Right lobe of liver (tissue), 6 donors: ENCODE measurements at regions not wholly inside any gene's neighbourhood (a gene's known extent, or its start where the extent isn't known, plus 50 kb on each side); places are given as distances from the start of the nearest gene placed in this dataset.

Source experiments
- ATAC-seq, 4 donors: fragments of 200-7000 bp; cut with Tn5 transposase; one replicate each; pipeline ENCODE4 v1.9.1; 2020; ENCODE audit warnings: mild to moderate bottlenecking in 4 of 4, moderate library complexity in 4 of 4
- DNase-seq, 3 donors: peaks; one replicate each; pipeline ENCODE4 v3.0.0-alpha.2; 2020
- H3K27ac ChIP-seq, 3 donors: fragments of 200-600 bp; one replicate each; pipeline ENCODE4 v1.8.0; 2022
- H3K27me3 ChIP-seq, 2 donors: fragments of 200-600 bp; one replicate each; pipeline ENCODE4 v1.8.0; 2022
- H3K36me3 ChIP-seq, 4 donors: fragments of 200-600 bp; sonication (generic) in 1 of 4; one replicate each; pipeline versions ENCODE4 v1.5.1 to v1.8.0; 2017 to 2022; ENCODE audit warnings: control low read depth in 1 of 4
- H3K4me1 ChIP-seq, 4 donors: fragments of 200-600 bp; sonication (generic) in 1 of 4; one replicate each; pipeline versions ENCODE4 v1.5.1 to v1.8.0; 2017 to 2022; ENCODE audit warnings: control low read depth in 1 of 4
- H3K4me3 ChIP-seq, 3 donors: fragments of 200-600 bp; one replicate each; pipeline ENCODE4 v1.8.0; 2022
- H3K9me3 ChIP-seq, 4 donors: fragments of 200-600 bp; sonication (generic) in 1 of 4; one replicate each; pipeline versions ENCODE4 v1.5.1 to v1.8.0; 2017 to 2022; ENCODE audit warnings: control low read depth in 1 of 4
- CTCF ChIP-seq, 4 donors: fragments of 200-600 bp in 3 of 4; fragments of 450-650 bp in 1 of 4; IDR thresholded peaks; one replicate each; pipeline versions ENCODE4 v1.5.1 to v1.8.0; 2016 to 2022; ENCODE audit warnings: antibody characterized with exemption in 4 of 4, mild to moderate bottlenecking in 2 of 4
- POLR2A ChIP-seq: fragments of 450-650 bp; IDR thresholded peaks from one replicate; pipeline ENCODE4 v1.6.1; 2017; ENCODE audit warnings: antibody characterized with exemption, mild to moderate bottlenecking
- WGBS: methylation state at CpG from one replicate; pipeline ENCODE4 v1.1.6; 2018; ENCODE audit warnings: low coverage, low lambda C conversion rate; ENCODE audit not compliant: insufficient coverage; ENCODE audit errors: missing lambda C conversion rate; 5-methylcytosine and 5-hydroxymethylcytosine counted together
- intact Hi-C, 2 donors: fragments of 100-400 bp; cut with DNase I; formaldehyde crosslinking; loops; one replicate each; pipeline versions ENCODE4 v1.11.2 to v1.14.1; 2022
- donor health status: DM: no; HTN: yes; CAD: no.
- donor health status: DM: no; HTN: no; CAD: no.
- donor health status: DM: no; HTN: no; CAD: no.
- donor health status: DM: no; HTN: yes; CAD: no.
- donor health status: DM: no; HTN: yes; CAD: no.

- TF ChIP-seq POLR2A = no peak
- no peak for TF ChIP-seq CTCF (IDR thresholded peaks at IDR 0.05)
- no peaks in the 10 kb centered on the region for H3K4me1 ChIP-seq
- no peak overlapping the region for H3K4me3 ChIP-seq
- intact Hi-C loops = no loop called here
- ATAC-seq (peak in 1 of 4 donors; percentile 24), DNase-seq (no peak)
- no peak overlapping the region for H3K27ac ChIP-seq
- WGBS = 51% methylated on average over 7 of the region's 12 CpGs
- no peaks in the 10 kb centered on the region for H3K36me3 ChIP-seq
- no peaks in the 10 kb centered on the region for H3K9me3 ChIP-seq
- H3K27me3 ChIP-seq = no peaks in the 10 kb centered on the region
These were observed 127.1 kb downstream of the CHST1 start for GRCh38 chr11:45538363-45538762.

GRCh38 chr11:45537614-45538013 lies 127.8 kb downstream of the CHST1 start:
- TF ChIP-seq CTCF (IDR thresholded peaks at IDR 0.05) = no peak
- no peak for TF ChIP-seq POLR2A
- WGBS = 68% methylated on average over 3 of the region's 3 CpGs
- Histone ChIP-seq H3K9me3 (no peaks in the 10 kb centered on the region), H3K27ac (no peak overlapping the region), H3K27me3 (no peaks in the 10 kb centered on the region), H3K4me3 (no peak overlapping the region), H3K36me3 (no peaks in the 10 kb centered on the region), H3K4me1 (no peaks in the 10 kb centered on the region)
- ATAC-seq = peak in 1 of 4 donors; percentile 26
- intact Hi-C loops = no loop called here
- DNase-seq = no peak

- TF ChIP-seq CTCF (IDR thresholded peaks at IDR 0.05) (no peak), POLR2A (no peak)
- no peaks in the 10 kb centered on the region for H3K9me3 ChIP-seq
- H3K36me3 ChIP-seq = no peaks in the 10 kb centered on the region
- H3K27ac ChIP-seq = no peak overlapping the region
- 44% methylated on average over 1 of the region's 1 CpG for WGBS
- H3K27me3 ChIP-seq = no peaks in the 10 kb centered on the region
- H3K4me1 ChIP-seq = no peaks in the 10 kb centered on the region
- ATAC-seq = no peak
- intact Hi-C loops = no loop called here
- DNase-seq = no peak
- no peak overlapping the region for H3K4me3 ChIP-seq
These were observed 130.4 kb downstream of the CHST1 start for GRCh38 chr11:45535033-45535432.

- DNase-seq = no peak
- TF ChIP-seq CTCF (IDR thresholded peaks at IDR 0.05) (no peak), POLR2A (no peak)
- Histone ChIP-seq H3K9me3 (no peaks in the 10 kb centered on the region), H3K4me3 (no peak overlapping the region), H3K27me3 (no peaks in the 10 kb centered on the region), H3K36me3 (no peaks in the 10 kb centered on the region), H3K27ac (no peak overlapping the region), H3K4me1 (no peaks in the 10 kb centered on the region)
- ATAC-seq = no peak
- WGBS = 78% methylated on average over 5 of the region's 5 CpGs
- intact Hi-C loops = no loop called here
These were observed 131.3 kb downstream of the CHST1 start for GRCh38 chr11:45534132-45534531.

GRCh38 chr11:45532546-45532945 lies 132.9 kb downstream of the CHST1 start:
- H3K27ac ChIP-seq = no peak overlapping the region
- H3K27me3 ChIP-seq = no peaks in the 10 kb centered on the region
- H3K9me3 ChIP-seq = no peaks in the 10 kb centered on the region
- TF ChIP-seq POLR2A = no peak
- TF ChIP-seq CTCF (IDR thresholded peaks at IDR 0.05) = no peak
- WGBS = 58% methylated on average over 2 of the region's 2 CpGs
- H3K4me1 ChIP-seq = peaks cover 0 to 9% (median 0%) of the 10 kb centered on the region in 4 donors
- H3K4me3 ChIP-seq = no peak overlapping the region
- ATAC-seq (no peak), DNase-seq (no peak)
- H3K36me3 ChIP-seq = no peaks in the 10 kb centered on the region
- intact Hi-C loops = no loop called here
